Rectal smooth muscle tissue (tissue), 1 donor: ENCODE measurements at regions not wholly inside any gene's neighbourhood (a gene's known extent, or its start where the extent isn't known, plus 50 kb on each side); places are given as distances from the start of the nearest gene placed in this dataset.
"Not testable (repeated sequence)": the region's sequence is repeated elsewhere in the genome, so short reads cannot be mapped to it uniquely, and the experiment has no call there.

Source experiments
- H3K27ac ChIP-seq: one replicate; pipeline ENCODE4 v1.7.0; 2013; ENCODE audit warnings: low read depth, low read length, inconsistent platforms
- H3K27me3 ChIP-seq: one replicate; pipeline ENCODE4 v1.7.0; 2013; ENCODE audit warnings: low read length; ENCODE audit not compliant: control insufficient read depth, insufficient read depth
- H3K36me3 ChIP-seq: one replicate; pipeline ENCODE4 v1.7.0; 2013; ENCODE audit warnings: low read length; ENCODE audit not compliant: control insufficient read depth, insufficient read depth
- H3K4me1 ChIP-seq: one replicate; pipeline ENCODE4 v1.7.0; 2013; ENCODE audit warnings: low read length; ENCODE audit not compliant: control insufficient read depth, insufficient read depth
- H3K4me3 ChIP-seq: one replicate; pipeline ENCODE4 v1.7.0; 2013; ENCODE audit warnings: low read length
- H3K9ac ChIP-seq: one replicate; pipeline ENCODE4 v1.7.0; 2013; ENCODE audit warnings: low read length

DNA sequence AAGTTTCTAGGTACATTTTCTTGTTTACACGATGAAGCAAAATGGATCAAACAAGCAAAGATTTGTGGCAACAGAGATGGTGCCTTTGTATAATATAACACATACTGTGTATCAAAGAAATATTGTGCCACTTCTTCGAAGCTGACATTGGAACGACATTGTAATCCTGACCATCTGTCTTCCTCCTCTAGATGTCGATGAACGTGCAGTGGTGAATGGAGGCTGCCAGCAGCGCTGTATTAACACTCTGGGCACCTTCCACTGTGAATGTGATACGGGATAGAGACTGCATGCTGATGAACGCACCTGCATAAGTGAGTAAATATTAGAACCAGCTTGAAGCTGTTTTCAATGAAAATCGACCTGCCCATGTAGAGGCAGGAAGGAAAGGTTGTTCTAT, 613.3 kb upstream of the GOLIM4 start:
- H3K27me3 ChIP-seq: no peaks in the 10 kb centered on the region
- H3K9ac ChIP-seq: no peak overlapping the region
- H3K27ac ChIP-seq: no peak overlapping the region
- H3K36me3 ChIP-seq: no peaks in the 10 kb centered on the region
- no peak overlapping the region for H3K4me3 ChIP-seq
- H3K4me1 ChIP-seq: no peaks in the 10 kb centered on the region

DNA sequence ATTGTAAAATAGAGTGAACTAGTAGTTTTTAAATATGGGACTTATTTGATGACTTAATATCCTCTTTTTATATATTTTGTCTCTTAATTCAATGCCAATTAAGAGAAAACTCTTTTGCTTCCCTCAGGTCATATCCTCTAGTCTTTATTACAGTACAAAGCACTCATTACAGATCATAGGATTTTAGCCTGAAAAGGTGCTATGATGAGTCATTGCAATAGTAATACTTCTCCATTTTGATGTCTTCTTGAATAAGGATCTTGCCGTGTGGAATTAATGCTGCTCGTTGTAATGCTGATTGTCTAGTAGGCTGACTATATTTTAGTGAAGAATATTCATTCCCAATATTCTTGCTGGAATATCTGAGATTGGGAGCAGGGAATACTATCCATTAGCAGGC, 612.2 kb upstream of the GOLIM4 start:
- H3K27ac ChIP-seq: no peak overlapping the region
- H3K27me3 ChIP-seq: no peaks in the 10 kb centered on the region
- H3K36me3 ChIP-seq: no peaks in the 10 kb centered on the region
- H3K4me3 ChIP-seq: no peak overlapping the region
- H3K9ac ChIP-seq: no peak overlapping the region
- no peaks in the 10 kb centered on the region for H3K4me1 ChIP-seq

DNA sequence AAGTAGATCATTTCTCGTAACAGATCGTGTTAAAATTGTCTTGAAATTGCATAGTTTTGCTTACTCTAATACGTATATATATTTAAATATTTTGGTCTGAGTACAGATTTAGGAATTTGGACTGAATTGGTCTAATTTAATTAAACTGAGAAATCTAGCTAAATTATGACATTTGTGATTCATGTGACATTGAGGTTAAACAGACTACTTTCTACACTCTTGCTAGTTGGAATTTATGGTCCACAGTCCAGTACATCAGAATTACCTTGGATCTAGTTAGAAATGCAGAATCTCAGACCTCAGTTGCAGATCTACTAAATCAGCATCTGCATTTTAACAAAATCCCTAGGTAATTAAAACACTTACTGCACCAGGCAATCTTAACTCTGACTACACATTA, 609.7 kb upstream of the GOLIM4 start:
- H3K27ac ChIP-seq: no peak overlapping the region
- H3K4me1 ChIP-seq: no peaks in the 10 kb centered on the region

DNA sequence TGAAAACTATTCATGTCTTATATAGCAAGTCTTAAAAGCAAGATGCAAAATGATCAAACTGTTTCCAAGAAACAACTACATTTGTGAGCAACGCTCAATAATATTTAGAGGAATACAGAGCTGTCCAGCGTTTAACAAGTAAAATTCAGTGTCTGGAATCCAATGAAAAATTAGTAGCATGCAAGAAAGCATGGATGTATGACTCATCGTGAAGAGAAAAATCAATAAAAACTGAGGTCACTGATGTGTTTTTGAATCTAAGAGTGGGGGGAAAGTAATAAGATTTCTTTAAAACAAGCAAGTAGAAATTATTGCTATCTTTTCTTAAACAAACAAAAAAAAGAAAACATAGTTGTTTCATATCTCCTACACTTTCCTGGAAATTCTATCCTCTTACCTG, 600.3 kb upstream of the GOLIM4 start:
- no peaks in the 10 kb centered on the region for H3K27me3 ChIP-seq
- H3K4me3 ChIP-seq: no peak overlapping the region
- no peak overlapping the region for H3K27ac ChIP-seq
- no peaks in the 10 kb centered on the region for H3K36me3 ChIP-seq
- H3K9ac ChIP-seq: no peak overlapping the region
- no peaks in the 10 kb centered on the region for H3K4me1 ChIP-seq

More for the DNA sequence above, 609.7 kb upstream of the GOLIM4 start:
- no peak overlapping the region for H3K9ac ChIP-seq
- no peaks in the 10 kb centered on the region for H3K36me3 ChIP-seq
- H3K27me3 ChIP-seq: no peaks in the 10 kb centered on the region
- H3K4me3 ChIP-seq: no peak overlapping the region

DNA sequence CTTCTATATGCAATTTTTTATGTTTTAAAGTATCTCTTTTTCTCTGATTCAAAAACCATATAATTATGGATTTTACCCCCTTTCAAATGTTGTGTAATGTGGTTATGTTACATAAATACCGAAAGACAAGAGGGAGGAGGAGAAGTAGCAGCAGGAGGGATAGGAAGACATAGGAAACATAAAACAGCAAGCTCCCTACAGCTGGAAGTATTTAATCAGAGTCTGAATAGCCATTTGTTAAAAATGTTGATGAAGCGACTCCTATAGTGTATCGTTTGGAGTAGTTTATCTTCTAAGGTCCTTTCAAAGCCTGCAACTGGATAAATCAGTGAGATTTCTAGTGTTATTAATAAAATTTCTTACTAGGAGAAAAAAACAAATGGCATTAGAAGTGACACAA, 598.1 kb upstream of the GOLIM4 start:
- Histone ChIP-seq H3K4me3 (no peak overlapping the region), H3K27me3 (no peaks in the 10 kb centered on the region), H3K27ac (no peak overlapping the region), H3K9ac (no peak overlapping the region), H3K36me3 (no peaks in the 10 kb centered on the region), H3K4me1 (no peaks in the 10 kb centered on the region)

DNA sequence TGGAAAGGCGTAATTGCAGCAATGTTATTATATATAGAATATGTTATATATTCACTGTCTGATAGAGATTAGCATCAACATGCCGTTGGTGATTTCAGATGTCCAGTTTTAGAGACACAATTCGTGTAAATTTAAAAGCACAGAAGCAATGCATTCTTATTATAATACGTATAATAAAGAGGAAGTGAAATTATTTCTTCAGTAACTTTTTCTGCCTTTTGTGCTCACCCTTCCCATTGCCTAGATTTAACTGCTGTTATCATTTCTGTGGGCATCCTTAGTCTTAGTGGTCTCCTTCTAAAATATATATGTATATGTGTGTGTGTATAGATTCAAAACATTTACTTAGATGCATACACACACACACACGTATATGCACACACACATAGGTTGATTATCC, 592.5 kb upstream of the GOLIM4 start:
- Histone ChIP-seq H3K27me3 (no peaks in the 10 kb centered on the region), H3K4me1 (no peaks in the 10 kb centered on the region), H3K9ac (no peak overlapping the region), H3K27ac (no peak overlapping the region), H3K4me3 (no peak overlapping the region), H3K36me3 (no peaks in the 10 kb centered on the region)

DNA sequence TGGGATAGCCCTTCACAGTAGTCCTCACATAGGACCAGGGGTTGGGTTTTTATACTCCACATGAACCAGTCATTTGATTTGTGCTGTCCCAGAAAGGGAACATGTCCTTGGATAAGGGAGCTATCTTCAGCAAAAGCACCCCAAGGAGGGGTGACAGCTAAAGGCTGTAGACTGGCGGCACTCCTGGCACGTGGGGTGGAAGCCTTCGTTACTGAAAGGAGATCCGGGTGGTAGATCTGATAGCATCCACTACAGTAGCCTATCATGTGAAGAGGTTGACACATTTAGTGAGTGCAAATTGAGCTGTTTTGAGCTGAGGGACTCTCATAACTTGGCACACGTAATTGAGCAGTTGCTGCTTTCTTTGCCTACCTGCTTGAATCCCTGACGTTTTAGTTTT, 588.8 kb upstream of the GOLIM4 start:
- no peak overlapping the region for H3K27ac ChIP-seq
- no peak overlapping the region for H3K9ac ChIP-seq
- no peaks in the 10 kb centered on the region for H3K36me3 ChIP-seq
- H3K27me3 ChIP-seq: no peaks in the 10 kb centered on the region
- no peaks in the 10 kb centered on the region for H3K4me1 ChIP-seq
- no peak overlapping the region for H3K4me3 ChIP-seq

DNA sequence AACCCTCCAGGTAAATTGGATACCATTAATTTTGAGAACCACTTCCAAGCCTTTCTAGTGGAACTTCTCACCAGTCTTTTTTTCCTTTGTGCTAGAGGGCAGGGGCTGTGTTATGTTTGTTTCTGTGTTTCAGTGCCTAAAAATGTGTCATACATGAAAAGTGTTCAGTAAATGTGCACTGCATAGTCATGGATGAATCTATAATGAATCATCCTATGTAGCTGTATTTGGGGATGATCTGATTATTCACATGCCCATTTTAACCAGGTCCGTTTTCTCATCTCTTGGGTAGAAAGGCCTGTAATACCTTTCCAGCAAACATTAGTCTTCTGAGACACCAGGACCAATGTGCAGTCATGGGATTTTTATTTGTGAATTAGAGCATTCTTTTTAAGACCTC, 583.0 kb upstream of the GOLIM4 start:
- Histone ChIP-seq H3K36me3 (no peaks in the 10 kb centered on the region), H3K9ac (no peak overlapping the region), H3K4me1 (no peaks in the 10 kb centered on the region), H3K27ac (no peak overlapping the region), H3K4me3 (no peak overlapping the region), H3K27me3 (no peaks in the 10 kb centered on the region)

DNA sequence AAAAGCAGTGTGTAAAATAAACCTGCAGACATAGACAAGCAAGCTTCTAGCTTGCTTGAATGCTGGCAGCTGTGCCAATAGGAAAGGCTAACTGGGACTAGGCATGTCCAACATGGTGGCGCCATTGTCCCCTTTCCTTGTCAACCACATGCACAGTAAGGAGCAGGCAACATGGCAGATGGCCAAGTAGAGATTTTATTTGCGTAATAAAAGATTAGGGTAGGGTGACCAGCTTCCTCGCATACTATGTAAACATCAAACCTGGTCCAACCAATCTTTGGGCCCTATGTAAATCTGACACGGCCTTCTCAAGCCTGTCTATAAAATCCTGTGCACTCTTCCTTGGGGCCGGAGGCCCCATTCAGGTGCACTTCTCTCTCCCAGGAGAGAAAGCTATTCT, 575.4 kb upstream of the GOLIM4 start:
- Histone ChIP-seq H3K4me1 (no peaks in the 10 kb centered on the region), H3K9ac (no peak overlapping the region), H3K27me3 (no peaks in the 10 kb centered on the region), H3K36me3 (no peaks in the 10 kb centered on the region), H3K4me3 (no peak overlapping the region), H3K27ac (no peak overlapping the region)

DNA sequence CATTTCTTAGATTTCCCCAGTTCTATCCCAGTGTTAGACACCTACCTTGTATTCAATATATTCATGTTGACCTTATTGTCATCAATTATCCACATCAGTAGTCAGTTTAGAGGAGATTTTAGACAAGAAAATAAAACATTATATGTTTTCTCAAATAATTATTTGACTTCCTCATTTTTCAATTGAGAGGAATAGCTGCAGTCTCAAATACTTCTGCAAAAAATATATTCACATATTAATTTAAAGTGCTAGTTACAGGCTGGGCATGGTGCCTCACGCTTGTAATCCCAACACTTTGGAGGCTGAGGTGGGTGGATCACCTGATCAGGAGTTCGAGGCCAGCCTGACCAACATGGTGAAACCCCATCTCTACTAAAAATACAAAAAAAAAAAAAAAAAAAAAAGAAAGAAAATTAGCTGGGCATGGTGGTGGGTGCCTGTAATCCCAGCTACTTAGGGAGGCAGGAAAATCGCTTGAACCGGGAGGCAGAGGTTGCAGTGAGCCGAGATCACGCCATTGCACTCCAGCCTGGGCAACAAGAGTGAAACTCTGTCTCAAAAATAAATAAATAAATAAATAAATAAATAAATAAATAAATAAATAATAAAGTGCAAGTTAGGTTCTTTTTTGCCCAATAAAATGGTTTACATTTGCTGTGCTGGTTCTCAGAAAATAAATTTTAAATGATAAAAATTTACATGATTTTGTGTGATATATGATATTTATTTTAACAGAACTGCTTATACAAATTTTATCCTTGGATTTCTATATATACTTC, 565.3 kb upstream of the GOLIM4 start:
- H3K27ac ChIP-seq, H3K36me3 ChIP-seq, H3K9ac ChIP-seq, H3K27me3 ChIP-seq, H3K4me3 ChIP-seq, H3K4me1 ChIP-seq: not testable (repeated sequence)

DNA sequence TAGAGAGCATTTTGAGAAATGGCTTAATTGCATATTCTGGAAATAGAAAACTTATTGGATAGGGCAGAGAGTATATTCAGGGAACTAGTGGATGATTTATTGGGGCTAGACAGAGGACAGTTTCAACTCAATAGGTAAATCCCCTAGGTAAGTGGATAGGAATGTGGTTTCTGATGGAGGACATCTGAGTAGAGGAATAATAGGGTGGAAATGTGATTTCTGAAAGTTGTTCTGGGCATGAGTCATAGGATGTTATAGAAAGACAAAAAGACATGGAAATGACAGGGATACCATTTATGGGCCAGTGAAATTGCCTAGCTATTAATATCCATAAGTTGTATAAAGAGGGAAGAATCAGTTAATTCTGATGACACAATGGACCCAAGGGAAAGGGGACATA, 563.3 kb upstream of the GOLIM4 start:
- Histone ChIP-seq H3K36me3 (no peaks in the 10 kb centered on the region), H3K4me1 (no peaks in the 10 kb centered on the region), H3K4me3 (no peak overlapping the region), H3K27ac (no peak overlapping the region), H3K27me3 (no peaks in the 10 kb centered on the region), H3K9ac (no peak overlapping the region)

DNA sequence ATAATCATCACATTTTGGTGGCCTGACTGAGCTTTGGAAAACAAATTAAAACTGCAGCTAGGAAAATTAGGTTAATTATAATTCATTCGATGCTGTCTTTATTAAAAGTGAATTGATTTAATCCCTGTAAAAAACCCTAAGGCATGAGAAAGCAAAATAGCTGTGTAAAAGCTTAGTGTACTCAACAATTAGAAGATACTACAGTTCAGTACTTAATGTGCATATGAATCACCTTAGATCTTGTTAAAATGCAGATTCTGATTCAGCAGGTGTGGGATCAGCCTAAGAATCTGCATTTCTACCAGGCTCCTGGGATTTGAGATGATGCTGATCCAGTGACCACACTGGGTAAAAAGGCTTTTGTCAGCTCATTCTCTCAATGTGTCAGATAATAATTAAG, 559.9 kb upstream of the GOLIM4 start:
- Histone ChIP-seq H3K9ac (no peak overlapping the region), H3K27me3 (no peaks in the 10 kb centered on the region), H3K4me1 (no peaks in the 10 kb centered on the region), H3K36me3 (no peaks in the 10 kb centered on the region), H3K4me3 (no peak overlapping the region), H3K27ac (no peak overlapping the region)

DNA sequence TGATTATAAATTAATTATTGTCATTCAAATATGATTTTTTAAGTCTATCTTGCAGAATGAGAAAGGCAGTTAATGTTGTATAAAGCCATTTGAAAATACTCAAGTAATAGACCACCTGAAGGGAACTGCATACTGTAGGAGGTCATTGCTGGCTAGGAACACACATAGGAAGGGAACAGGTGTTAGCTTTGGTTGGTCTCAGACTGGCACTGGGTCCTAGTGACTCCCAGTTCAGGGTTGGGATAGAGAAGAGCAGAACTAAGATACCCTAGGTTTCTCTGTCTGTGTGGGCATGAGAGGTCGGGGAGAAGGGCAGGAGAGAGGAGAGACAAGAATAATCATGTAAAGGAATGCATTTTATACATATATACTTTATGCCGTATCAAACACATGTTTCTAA, 559.0 kb upstream of the GOLIM4 start:
- Histone ChIP-seq H3K4me3 (no peak overlapping the region), H3K4me1 (no peaks in the 10 kb centered on the region), H3K27me3 (no peaks in the 10 kb centered on the region), H3K36me3 (no peaks in the 10 kb centered on the region), H3K27ac (no peak overlapping the region), H3K9ac (no peak overlapping the region)
